MM.1S (cell line): ENCODE measurements at regions not wholly inside any gene's neighbourhood (a gene's known extent, or its start where the extent isn't known, plus 50 kb on each side); places are given as distances from the start of the nearest gene placed in this dataset.

Experiments
- DNase-seq: peaks from one replicate; pipeline ENCODE4 v3.0.0-alpha.2; 2015
- H2AFZ ChIP-seq: fragments of 300-600 bp; sonication (generic); 2 replicates; pipeline ENCODE4 v1.6.0; 2016; ENCODE audit warnings: antibody characterized with exemption, low read length
- H3F3A ChIP-seq: fragments of 300-600 bp; sonication (generic); 2 replicates; pipeline ENCODE4 v1.6.1; 2016; ENCODE audit warnings: mild to moderate bottlenecking, antibody characterized with exemption, low read length, moderate library complexity, mixed read lengths; ENCODE audit not compliant: insufficient read depth
- H3K27ac ChIP-seq: fragments of 300-600 bp; sonication (generic); 2 replicates; pipeline ENCODE4 v1.5.1; 2016; ENCODE audit warnings: mild to moderate bottlenecking, low read length
- H3K27me3 ChIP-seq: fragments of 300-600 bp; sonication (generic); replicated peaks from 2 replicates; pipeline ENCODE4 v1.6.0; 2016; ENCODE audit warnings: low read length; ENCODE audit not compliant: insufficient read depth
- H3K36me3 ChIP-seq: fragments of 300-600 bp; sonication (generic); replicated peaks from 2 replicates; pipeline ENCODE4 v1.6.1; 2016; ENCODE audit warnings: mild to moderate bottlenecking, low read length, mixed read lengths; ENCODE audit not compliant: insufficient read depth
- H3K4me1 ChIP-seq: fragments of 300-600 bp; sonication (generic); 2 replicates; pipeline ENCODE4 v1.6.1; 2016; ENCODE audit warnings: low read length, mixed read lengths
- H3K4me2 ChIP-seq: fragments of 300-600 bp; sonication (generic); 2 replicates; pipeline ENCODE4 v1.6.0; 2016; ENCODE audit warnings: low read depth, low read length
- H3K4me3 ChIP-seq: fragments of 300-600 bp; sonication (generic); 2 replicates; pipeline ENCODE4 v1.5.1; 2016; ENCODE audit warnings: low read length, mixed read lengths
- H3K79me2 ChIP-seq: fragments of 300-600 bp; sonication (generic); 2 replicates; pipeline ENCODE4 v1.6.1; 2016; ENCODE audit warnings: mixed run types, low read length, mixed read lengths
- H3K9ac ChIP-seq: fragments of 300-600 bp; sonication (generic); 2 replicates; pipeline ENCODE4 v1.6.1; 2016; ENCODE audit warnings: low read length, mixed read lengths
- H3K9me2 ChIP-seq: fragments of 300-600 bp; sonication (generic); replicated peaks from 2 replicates; pipeline ENCODE4 v1.6.1; 2016; ENCODE audit warnings: mild to moderate bottlenecking, low read length, mixed read lengths; ENCODE audit not compliant: insufficient read depth
- H3K9me3 ChIP-seq: fragments of 300-600 bp; sonication (generic); replicated peaks from 2 replicates; pipeline ENCODE4 v1.6.1; 2016; ENCODE audit warnings: mild to moderate bottlenecking, low read length, mixed read lengths; ENCODE audit not compliant: insufficient read depth
- H4K20me1 ChIP-seq: fragments of 300-600 bp; sonication (generic); 2 replicates; pipeline ENCODE4 v1.6.1; 2016; ENCODE audit warnings: mild to moderate bottlenecking, low read length, moderate library complexity, mixed read lengths; ENCODE audit not compliant: insufficient read depth
- CTCF ChIP-seq: fragments of 300-600 bp; sonication (generic); IDR thresholded peaks from 2 replicates; pipeline ENCODE4 v1.5.1; 2016; ENCODE audit warnings: antibody characterized with exemption, low read length, mixed read lengths
- EZH2 ChIP-seq: fragments of 300-600 bp; sonication (generic); optimal IDR thresholded peaks from 2 replicates; pipeline ENCODE3; 2017; ENCODE audit warnings: low read depth, mild to moderate bottlenecking, antibody characterized with exemption, low read length, mixed read lengths
- EZH2phosphoT487 ChIP-seq: fragments of 300-600 bp; sonication (generic); IDR thresholded peaks from 2 replicates; pipeline ENCODE4 v1.6.1; 2018; ENCODE audit warnings: antibody characterized with exemption, low read length

GRCh38 chr12:127306604-127307215, 960.3 kb upstream of the TMEM132C start:
- Histone ChIP-seq H3K4me3 (no peak overlapping the region), H4K20me1 (no peaks in the 10 kb centered on the region), H3K27me3 (no peaks in the 10 kb centered on the region), H3K9ac (no peak overlapping the region), H3K9me3 (no peaks in the 10 kb centered on the region), H3K27ac (no peak overlapping the region), H3K36me3 (no peaks in the 10 kb centered on the region), H3K79me2 (no peaks in the 10 kb centered on the region), H3K9me2 (no peaks in the 10 kb centered on the region), H3K4me1 (peaks cover 9% of the 10 kb centered on the region), H2AFZ (no peak overlapping the region), H3K4me2 (no peak overlapping the region), H3F3A (no peaks in the 10 kb centered on the region)
- DNase-seq = no peak
- TF ChIP-seq CTCF = no peak
- no peak for TF ChIP-seq EZH2phosphoT487

- TF ChIP-seq EZH2 (no peak), EZH2phosphoT487 (no peak), CTCF (no peak)
- Histone ChIP-seq H3K4me1 (peaks cover 9% of the 10 kb centered on the region), H3K9me2 (no peaks in the 10 kb centered on the region), H3K27me3 (no peaks in the 10 kb centered on the region), H3K9ac (no peak overlapping the region), H3K79me2 (no peaks in the 10 kb centered on the region), H4K20me1 (no peaks in the 10 kb centered on the region), H3K9me3 (no peaks in the 10 kb centered on the region), H3K36me3 (no peaks in the 10 kb centered on the region), H3F3A (no peaks in the 10 kb centered on the region), H3K4me3 (no peak overlapping the region), H3K4me2 (no peak overlapping the region), H3K27ac (no peak overlapping the region), H2AFZ (no peak overlapping the region)
- DNase-seq = no peak
Observed at GRCh38 chr12:127307528-127307927, 959.4 kb upstream of the TMEM132C start.

DNA sequence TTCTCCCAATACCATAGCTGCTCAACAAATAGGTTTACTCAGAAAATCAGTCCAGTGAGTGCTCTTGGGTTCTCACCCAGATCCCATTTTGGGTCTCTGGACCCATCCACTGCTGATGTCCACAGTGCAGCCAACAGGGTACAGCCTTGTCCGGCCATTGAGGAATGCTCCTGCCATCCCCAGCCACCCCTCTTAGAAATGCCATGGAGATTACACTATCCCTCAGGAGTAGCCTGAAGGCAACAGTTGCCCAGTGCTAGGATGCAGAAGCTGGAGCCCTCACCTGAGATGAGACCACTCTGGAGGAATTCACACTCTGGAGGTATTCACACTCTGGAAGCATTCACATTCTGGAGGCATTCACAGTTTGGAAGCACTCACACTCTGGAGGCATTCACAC, 958.8 kb upstream of the TMEM132C start:
- no peaks in the 10 kb centered on the region for H3K27me3 ChIP-seq
- no peak overlapping the region for H3K4me3 ChIP-seq
- H3K4me1 ChIP-seq = peaks cover 9% of the 10 kb centered on the region
- no peak for TF ChIP-seq CTCF
- TF ChIP-seq EZH2 = no peak
- TF ChIP-seq EZH2phosphoT487 = no peak
- H3K4me2 ChIP-seq = no peak overlapping the region
- no peaks in the 10 kb centered on the region for H3K9me2 ChIP-seq
- H3K9me3 ChIP-seq = no peaks in the 10 kb centered on the region
- H3F3A ChIP-seq = no peaks in the 10 kb centered on the region
- no peak for DNase-seq
- no peak overlapping the region for H3K27ac ChIP-seq
- H4K20me1 ChIP-seq = no peaks in the 10 kb centered on the region
- H3K9ac ChIP-seq = no peak overlapping the region
- no peaks in the 10 kb centered on the region for H3K36me3 ChIP-seq
- no peak overlapping the region for H2AFZ ChIP-seq
- no peaks in the 10 kb centered on the region for H3K79me2 ChIP-seq
